PC-3 (cell line): ENCODE measurements at regions not wholly inside any gene's neighbourhood (a gene's known extent, or its start where the extent isn't known, plus 50 kb on each side); places are given as distances from the start of the nearest gene placed in this dataset.

Experiments
- ATAC-seq: fragments of 200-7000 bp; cut with Tn5 transposase; 2 replicates; pipeline ENCODE4 v1.9.1; 2020; ENCODE audit warnings: mild to moderate bottlenecking, moderate library complexity
- BruUV-seq: library from RNA; stranded (reverse); fragments of 400-500 nt; replicated peaks from 2 replicates; lab custom pipeline; 2021; lab: Mats Ljungman, UMichigan
- CTCF ChIA-PET: fragments of 300-600 bp; sonication (Branson Sonifier 250); formaldehyde crosslinking; loops from one replicate; lab custom pipeline; 2022; ENCODE audit warnings: antibody characterized with exemption; lab: Charles Lee
- POLR2A ChIA-PET: fragments of 300-600 bp; sonication (Branson Sonifier 250); formaldehyde crosslinking; loops from one replicate; lab custom pipeline; 2022; ENCODE audit warnings: antibody characterized with exemption; ENCODE audit not compliant: unreplicated experiment; lab: Charles Lee
- DNase-seq: peaks from one replicate; pipeline ENCODE4 v3.0.0-alpha.2; 2015
- H2AFZ ChIP-seq: fragments of 300-600 bp; sonication (generic); 2 replicates; pipeline ENCODE4 v1.6.0; 2016; ENCODE audit warnings: antibody characterized with exemption, low read length
- H3F3A ChIP-seq: fragments of 300-600 bp; sonication (generic); one replicate; pipeline ENCODE4 v1.6.0; 2017; ENCODE audit warnings: antibody characterized with exemption, low read length, control low read depth, mild to moderate bottlenecking; ENCODE audit not compliant: unreplicated experiment
- H3K27ac ChIP-seq: fragments of 300-600 bp; sonication (generic); 2 replicates; pipeline ENCODE4 v1.5.1; 2016; ENCODE audit warnings: mild to moderate bottlenecking, low read length
- H3K27me3 ChIP-seq: fragments of 300-600 bp; sonication (generic); 2 replicates; pipeline ENCODE4 v1.6.1; 2016; ENCODE audit warnings: low read length, mixed read lengths
- H3K36me3 ChIP-seq: fragments of 300-600 bp; sonication (generic); 2 replicates; pipeline ENCODE4 v1.6.1; 2016; ENCODE audit warnings: low read depth, mixed run types, low read length, mixed read lengths
- H3K4me1 ChIP-seq: fragments of 300-600 bp; sonication (generic); 2 replicates; pipeline ENCODE4 v1.5.1; 2016; ENCODE audit warnings: low read length; ENCODE audit not compliant: insufficient read depth
- H3K4me2 ChIP-seq: fragments of 300-600 bp; sonication (generic); 2 replicates; pipeline ENCODE4 v1.6.0; 2016; ENCODE audit warnings: low read length
- H3K4me3 ChIP-seq: fragments of 300-600 bp; sonication (generic); 2 replicates; pipeline ENCODE4 v1.5.1; 2016; ENCODE audit warnings: mild to moderate bottlenecking, low read length, mixed read lengths
- H3K79me2 ChIP-seq: fragments of 300-600 bp; sonication (generic); 2 replicates; pipeline ENCODE4 v1.6.1; 2017; ENCODE audit warnings: low read length, mixed read lengths
- H3K9ac ChIP-seq: fragments of 300-600 bp; sonication (generic); 2 replicates; pipeline ENCODE4 v1.6.0; 2016; ENCODE audit warnings: mild to moderate bottlenecking, low read length
- H3K9me2 ChIP-seq: fragments of 300-600 bp; sonication (generic); replicated peaks from 2 replicates; pipeline ENCODE4 v1.6.1; 2016; ENCODE audit warnings: mixed run types, low read length, mixed read lengths
- H3K9me3 ChIP-seq: fragments of 300-600 bp; sonication (generic); 2 replicates; pipeline ENCODE4 v1.6.1; 2016; ENCODE audit warnings: low read length, mixed read lengths
- H4K20me1 ChIP-seq: fragments of 300-600 bp; sonication (generic); 2 replicates; pipeline ENCODE4 v1.6.1; 2016; ENCODE audit warnings: low read length, mixed read lengths
- CTCF ChIP-seq: fragments of 300-600 bp; sonication (generic); conservative IDR thresholded peaks from 2 replicates; pipeline ENCODE4 v1.5.1; 2017; ENCODE audit warnings: antibody characterized with exemption, low read depth, mild to moderate bottlenecking, low read length
- EZH2 ChIP-seq: fragments of 300-600 bp; sonication (generic); IDR thresholded peaks from one replicate; pipeline ENCODE4 v1.6.1; 2017; ENCODE audit warnings: antibody characterized with exemption, mild to moderate bottlenecking, low read length; ENCODE audit not compliant: unreplicated experiment
- EZH2phosphoT487 ChIP-seq: fragments of 300-600 bp; sonication (generic); IDR thresholded peaks from 2 replicates; pipeline ENCODE4 v1.6.1; 2018; ENCODE audit warnings: mild to moderate bottlenecking, antibody characterized with exemption, low read length, borderline replicate concordance
- intact Hi-C: fragments of 100-400 bp; cut with micrococcal nuclease; formaldehyde crosslinking; loops from 2 replicates; pipeline ENCODE4 v1.9.0; 2023

- H3K4me3 ChIP-seq = peak overlapping the region; percentile 97
- no peaks in the 10 kb centered on the region for H3K9me3 ChIP-seq
- peak overlapping the region; percentile 27 for H2AFZ ChIP-seq
- H3K79me2 ChIP-seq = peaks cover 69% of the 10 kb centered on the region
- peak overlapping the region; percentile 85 for H3K4me2 ChIP-seq
- peak overlapping the region; percentile 50 for H3K27ac ChIP-seq
- no peak for TF ChIP-seq CTCF
- TF ChIP-seq EZH2phosphoT487 = no peak
- no peak for TF ChIP-seq EZH2
- no peaks in the 10 kb centered on the region for H3K36me3 ChIP-seq
- H3K4me1 ChIP-seq = peaks cover 36% of the 10 kb centered on the region
- peak overlapping the region; percentile 84 for H3K9ac ChIP-seq
- H3K9me2 ChIP-seq = no peaks in the 10 kb centered on the region
- ATAC-seq = peak; percentile 39
- H3K27me3 ChIP-seq = no peaks in the 10 kb centered on the region
- H4K20me1 ChIP-seq = no peaks in the 10 kb centered on the region
- H3F3A ChIP-seq = no peaks in the 10 kb centered on the region
- BruUV-seq = no TSS peak
- intact Hi-C loops = loop anchor here (2.0 to 5.0 kb wide), 2 partner anchors 33 to 72 kb away; no protein-coding TSS in a partner anchor
- POLR2A ChIA-PET = interaction anchor here (0.6 kb wide), 2 partner anchors 151 to 163 kb away, joined by 3 to 5 read pairs; no protein-coding TSS in a partner anchor
- CTCF ChIA-PET = interaction anchor here (1.2 kb wide), 1 partner anchor 11 kb away, joined by 3 read pairs; no protein-coding TSS in a partner anchor
- peak; percentile 78 for DNase-seq
Measured at GRCh38 chr6:56840467-56841380, 114.2 kb upstream of the BEND6 start.

DNA sequence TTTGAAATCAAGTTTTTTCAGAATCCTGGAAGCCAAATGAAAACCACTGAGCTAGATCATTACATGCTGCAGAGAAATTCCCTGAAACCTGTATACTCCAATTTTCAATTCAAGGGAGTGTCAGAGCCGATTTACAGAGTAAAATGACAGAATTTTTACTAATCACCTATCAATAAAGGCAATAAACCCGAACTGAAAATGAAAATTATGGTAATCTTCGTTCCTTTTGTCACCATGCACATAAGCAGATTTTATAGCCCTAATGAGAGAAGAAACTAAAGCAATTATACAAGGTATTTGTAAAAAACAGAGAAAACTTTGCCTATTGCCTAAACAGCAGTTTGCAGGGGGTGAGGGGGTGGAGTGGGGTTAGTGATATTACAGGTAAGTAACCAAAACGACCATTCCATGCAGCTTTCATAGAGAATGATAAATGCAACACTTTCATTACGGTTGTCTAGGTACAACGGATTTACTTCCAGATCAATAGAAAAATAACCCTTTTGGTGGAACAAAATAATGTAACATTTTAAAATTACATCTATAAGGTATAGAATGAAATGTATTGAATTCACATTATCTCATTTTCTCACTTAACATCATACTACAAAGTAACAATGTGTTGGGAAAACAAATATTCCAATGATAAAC, 115.2 kb upstream of the BEND6 start:
- H3K4me1 ChIP-seq = peaks cover 36% of the 10 kb centered on the region
- H3K79me2 ChIP-seq = peaks cover 79% of the 10 kb centered on the region
- CTCF ChIA-PET = interaction anchor here (0.6 kb wide), 1 partner anchor 51 kb away, joined by 4 read pairs; no protein-coding TSS in a partner anchor
- no peaks in the 10 kb centered on the region for H3K9me3 ChIP-seq
- H3K36me3 ChIP-seq = no peaks in the 10 kb centered on the region
- H3K27me3 ChIP-seq = no peaks in the 10 kb centered on the region
- DNase-seq (no peak), ATAC-seq (no peak)
- H3K27ac ChIP-seq = no peak overlapping the region
- BruUV-seq = no TSS peak
- H3F3A ChIP-seq = no peaks in the 10 kb centered on the region
- H3K9me2 ChIP-seq = no peaks in the 10 kb centered on the region
- H3K9ac ChIP-seq = no peak overlapping the region
- H3K4me3 ChIP-seq = peak overlapping the region; percentile 97; the same call in 1 of the 2 replicates
- H4K20me1 ChIP-seq = no peaks in the 10 kb centered on the region
- TF ChIP-seq CTCF = no peak
- no peak for TF ChIP-seq EZH2phosphoT487
- no peak for TF ChIP-seq EZH2
- peak overlapping the region; percentile 85 for H3K4me2 ChIP-seq
- POLR2A ChIA-PET = interaction anchor here (0.6 kb wide), 1 partner anchor 73 kb away, joined by 4 read pairs; no protein-coding TSS in a partner anchor
- no peak overlapping the region for H2AFZ ChIP-seq
- intact Hi-C loops = loop anchor here (2.0 to 5.0 kb wide), 2 partner anchors 32 to 71 kb away; no protein-coding TSS in a partner anchor
